GM23338 (cell line): ENCODE measurements at regions not wholly inside any gene's neighbourhood (a gene's known extent, or its start where the extent isn't known, plus 50 kb on each side); places are given as distances from the start of the nearest gene placed in this dataset.

Experiments
- ATAC-seq: fragments of 200-7000 bp; cut with Tn5 transposase; 3 replicates; pipeline ENCODE4 v1.9.1; 2020
- DNase-seq: peaks from one replicate; pipeline ENCODE4 v3.0.0-alpha.2; 2015; ENCODE audit warnings: low spot score
- H2AFZ ChIP-seq: fragments of 200-600 bp; sonication (generic); 2 replicates; pipeline ENCODE4 v1.8.0; 2016; ENCODE audit warnings: antibody characterized with exemption, mild to moderate bottlenecking, moderate library complexity
- H3F3A ChIP-seq: fragments of 200-600 bp; sonication (generic); replicated peaks from 2 replicates; pipeline ENCODE4 v1.8.0; 2017; ENCODE audit warnings: antibody characterized with exemption, mixed run types, low read depth
- H3K27ac ChIP-seq: fragments of 200-600 bp; sonication (generic); 2 replicates; pipeline ENCODE4 v1.6.1; 2016; ENCODE audit warnings: low read depth
- H3K27me3 ChIP-seq: fragments of 200-600 bp; sonication (generic); 2 replicates; pipeline ENCODE4 v1.8.0; 2016; ENCODE audit warnings: mild to moderate bottlenecking, mixed run types, moderate library complexity; ENCODE audit not compliant: insufficient read depth
- H3K36me3 ChIP-seq: fragments of 200-600 bp; sonication (generic); 2 replicates; pipeline ENCODE4 v1.8.0; 2016; ENCODE audit warnings: mild to moderate bottlenecking; ENCODE audit not compliant: insufficient read depth
- H3K4me1 ChIP-seq: fragments of 200-600 bp; sonication (generic); 2 replicates; pipeline ENCODE4 v1.8.0; 2016; ENCODE audit warnings: mild to moderate bottlenecking, moderate library complexity; ENCODE audit not compliant: insufficient read depth
- H3K4me2 ChIP-seq: fragments of 200-600 bp; sonication (generic); 2 replicates; pipeline ENCODE4 v1.7.1; 2017; ENCODE audit warnings: mixed run types
- H3K4me3 ChIP-seq: fragments of 200-600 bp; sonication (generic); 2 replicates; pipeline ENCODE4 v1.6.1; 2016; ENCODE audit warnings: mixed run types
- H3K79me2 ChIP-seq: fragments of 200-600 bp; sonication (generic); replicated peaks from 2 replicates; pipeline ENCODE4 v1.8.0; 2017; ENCODE audit warnings: mild to moderate bottlenecking; ENCODE audit not compliant: insufficient read depth
- H3K9me2 ChIP-seq: fragments of 200-600 bp; sonication (generic); 2 replicates; pipeline ENCODE4 v1.8.0; 2017; ENCODE audit not compliant: insufficient read depth
- H4K20me1 ChIP-seq: fragments of 200-600 bp; sonication (generic); replicated peaks from 2 replicates; pipeline ENCODE4 v1.8.0; 2017; ENCODE audit warnings: mild to moderate bottlenecking; ENCODE audit not compliant: insufficient read depth
- H3K27ac Mint-ChIP-seq: 2 replicates; pipeline ENCODE4 v1.8.0; 2020; ENCODE audit warnings: inconsistent platforms, mild to moderate bottlenecking, moderate library complexity, mixed read lengths
- H3K27me3 Mint-ChIP-seq: 3 replicates; pipeline ENCODE4 v1.8.0; 2022; ENCODE audit warnings: low read depth, mild to moderate bottlenecking, moderate library complexity, mixed read lengths, inconsistent platforms; ENCODE audit not compliant: insufficient read depth, poor library complexity
- H3K36me3 Mint-ChIP-seq: 3 replicates; pipeline ENCODE4 v1.8.0; 2021; ENCODE audit warnings: low read depth, mild to moderate bottlenecking, inconsistent platforms, moderate library complexity, mixed read lengths
- H3K4me1 Mint-ChIP-seq: 3 replicates; pipeline ENCODE4 v1.8.0; 2020; ENCODE audit warnings: mild to moderate bottlenecking, inconsistent platforms, mixed read lengths
- H3K4me3 Mint-ChIP-seq: 3 replicates; pipeline ENCODE4 v1.8.0; 2021; ENCODE audit warnings: moderate library complexity, mild to moderate bottlenecking, inconsistent platforms, mixed read lengths
- H3K9me3 Mint-ChIP-seq: 3 replicates; pipeline ENCODE4 v1.8.0; 2020; ENCODE audit warnings: moderate library complexity, mild to moderate bottlenecking, inconsistent platforms, mixed read lengths
- CREB1 ChIP-seq: fragments of 250-450 bp; sonication (Bioruptor Pico); IDR thresholded peaks from 2 replicates; pipeline ENCODE4 v1.5.0; 2020; ENCODE audit warnings: low read depth, mild to moderate bottlenecking, moderate library complexity
- EZH2 ChIP-seq: fragments of 200-600 bp; sonication (generic); IDR thresholded peaks from one replicate; pipeline ENCODE4 v1.8.0; 2017; ENCODE audit warnings: antibody characterized with exemption, mild to moderate bottlenecking, low read depth; ENCODE audit not compliant: unreplicated experiment
- EZH2phosphoT487 ChIP-seq: fragments of 200-600 bp; sonication (generic); IDR thresholded peaks from one replicate; pipeline ENCODE4 v1.8.1; 2018; ENCODE audit warnings: antibody characterized with exemption; ENCODE audit not compliant: unreplicated experiment
- JUNB ChIP-seq: IDR thresholded peaks from one replicate; pipeline ENCODE4 v1.6.1; 2016; ENCODE audit warnings: antibody characterized with exemption; ENCODE audit not compliant: unreplicated experiment
- POLR2AphosphoS5 ChIP-seq: IDR thresholded peaks from 2 replicates; pipeline ENCODE4 v1.6.1; 2016; ENCODE audit warnings: antibody characterized with exemption, low read depth
- ZNF114 ChIP-seq: fragments of 250-450 bp; sonication (Bioruptor Pico); IDR thresholded peaks from 2 replicates; pipeline ENCODE4 v1.5.0; 2020; ENCODE audit warnings: mild to moderate bottlenecking, moderate library complexity

- Histone ChIP-seq H4K20me1 (no peaks in the 10 kb centered on the region), H3K9me2 (peaks cover 6% of the 10 kb centered on the region; the same call in 1 of the 2 replicates), H3K4me3 (no peak overlapping the region), H2AFZ (peak overlapping the region; percentile 85), H3K4me1 (peaks cover 35% of the 10 kb centered on the region), H3K27me3 (no peaks in the 10 kb centered on the region), H3K79me2 (no peaks in the 10 kb centered on the region), H3K27ac (no peak overlapping the region), H3K4me2 (peak overlapping the region; percentile 31), H3F3A (0 out of 2 replicates have a peak, but pooled peaks cover 2% of the 10 kb centered on the region), H3K36me3 (no peaks in the 10 kb centered on the region)
- no peak for DNase-seq
- TF ChIP-seq POLR2AphosphoS5, result no peak
- TF ChIP-seq JUNB, result no peak
- no peak for TF ChIP-seq EZH2phosphoT487
- no peak overlapping the region for H3K4me3 Mint-ChIP-seq
- H3K27me3 Mint-ChIP-seq, result no peaks in the 10 kb centered on the region
- no peak overlapping the region for H3K27ac Mint-ChIP-seq
- no peaks in the 10 kb centered on the region for H3K9me3 Mint-ChIP-seq
- ATAC-seq, result no peak
- peaks cover 41% of the 10 kb centered on the region for H3K4me1 Mint-ChIP-seq
- H3K36me3 Mint-ChIP-seq, result no peaks in the 10 kb centered on the region
These were observed 137.1 kb upstream of the MAGI3 start for GRCh38 chr1:113253187-113253586.

- H3K27me3 ChIP-seq, result no peaks in the 10 kb centered on the region
- no peaks in the 10 kb centered on the region for H3K79me2 ChIP-seq
- H4K20me1 ChIP-seq, result no peaks in the 10 kb centered on the region
- TF ChIP-seq POLR2AphosphoS5 (no peak), CREB1 (no peak), EZH2phosphoT487 (no peak), EZH2 (no peak)
- peak overlapping the region; percentile 31 for H3K4me2 ChIP-seq
- Mint-ChIP-seq H3K4me1 (peaks cover 41% of the 10 kb centered on the region), H3K9me3 (no peaks in the 10 kb centered on the region), H3K27me3 (no peaks in the 10 kb centered on the region), H3K27ac (no peak overlapping the region), H3K4me3 (no peak overlapping the region), H3K36me3 (no peaks in the 10 kb centered on the region)
- peaks cover 6% of the 10 kb centered on the region; the same call in 1 of the 2 replicates for H3K9me2 ChIP-seq
- no peak for ATAC-seq
- H3F3A ChIP-seq, result 0 out of 2 replicates have a peak, but pooled peaks cover 2% of the 10 kb centered on the region
- DNase-seq, result no peak
- peaks cover 35% of the 10 kb centered on the region for H3K4me1 ChIP-seq
- no peak overlapping the region for H3K27ac ChIP-seq
- H3K36me3 ChIP-seq, result no peaks in the 10 kb centered on the region
- no peak overlapping the region for H3K4me3 ChIP-seq
- H2AFZ ChIP-seq, result peak overlapping the region; percentile 85
These were observed 136.7 kb upstream of the MAGI3 start for GRCh38 chr1:113253590-113253989.

DNA sequence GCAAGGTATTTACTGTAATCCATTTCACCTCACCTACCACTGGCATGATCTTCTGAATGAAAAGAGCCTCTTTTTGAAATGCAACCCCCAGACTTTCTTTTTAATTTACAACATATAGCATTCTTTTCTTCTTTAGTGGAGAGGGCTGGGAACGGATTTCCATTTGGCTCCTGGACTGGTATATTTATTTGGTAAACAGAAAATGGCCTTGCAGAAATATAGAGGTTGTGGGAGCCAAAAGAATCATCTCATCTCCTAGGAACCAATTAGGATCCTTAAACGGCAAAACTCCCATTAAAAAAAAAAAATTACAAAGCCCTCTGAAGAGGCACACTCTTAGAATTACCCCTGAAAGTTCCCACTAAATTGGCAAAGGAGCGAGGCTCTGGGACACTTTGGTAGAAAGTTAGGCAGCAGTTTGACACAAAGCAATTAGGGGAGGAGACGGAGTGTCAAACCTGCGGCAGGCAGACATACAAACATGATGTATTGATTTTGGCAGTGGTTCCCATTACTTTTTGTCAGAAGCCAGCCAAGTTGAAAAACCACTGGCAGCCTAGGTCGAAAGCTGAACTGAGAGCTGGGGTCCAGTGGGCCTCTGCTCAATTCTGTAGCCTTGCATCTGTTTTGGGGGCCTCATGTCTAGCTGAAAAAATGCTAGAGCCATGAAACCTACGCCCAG, 135.1 kb upstream of the MAGI3 start:
- H3K4me1 Mint-ChIP-seq, result peaks cover 41% of the 10 kb centered on the region
- peak overlapping the region; percentile 5 for H3K4me3 ChIP-seq
- H2AFZ ChIP-seq, result peak overlapping the region; percentile 0

More for the DNA sequence above, 135.1 kb upstream of the MAGI3 start:
- no peaks in the 10 kb centered on the region for H3K79me2 ChIP-seq
- no peaks in the 10 kb centered on the region for H3K9me2 ChIP-seq
- no peaks in the 10 kb centered on the region for H4K20me1 ChIP-seq
- ATAC-seq, result peak; percentile 15
- Mint-ChIP-seq H3K27me3 (no peaks in the 10 kb centered on the region), H3K36me3 (no peaks in the 10 kb centered on the region), H3K9me3 (no peaks in the 10 kb centered on the region), H3K4me3 (peak overlapping the region; percentile 14; the same call in 1 of the 3 replicates), H3K27ac (peak overlapping the region; percentile 53)
- peak; percentile 19 for DNase-seq
- peaks cover 35% of the 10 kb centered on the region for H3K4me1 ChIP-seq
- H3K27ac ChIP-seq, result peak overlapping the region; percentile 14; the same call in 1 of the 2 replicates
- 0 out of 2 replicates have a peak, but pooled peaks cover 2% of the 10 kb centered on the region for H3F3A ChIP-seq
- H3K27me3 ChIP-seq, result no peaks in the 10 kb centered on the region
- H3K4me2 ChIP-seq, result peak overlapping the region; percentile 46
- H3K36me3 ChIP-seq, result no peaks in the 10 kb centered on the region
- no peak for TF ChIP-seq POLR2AphosphoS5
- no peak for TF ChIP-seq ZNF114 (CRISPR knock-in tag)
